ENCODE measurements at regions not wholly inside any gene's neighbourhood (a gene's known extent, or its start where the extent isn't known, plus 50 kb on each side); places are given as distances from the start of the nearest gene placed in this dataset.

- no peak for TF ChIP-seq CTCF (IDR thresholded peaks at IDR 0.05 in 8 of 11, conservative IDR thresholded peaks at IDR 0.05 in 3 of 11)
- no peak for TF ChIP-seq POLR2A (IDR thresholded peaks at IDR 0.05)
These were observed 99.8 kb downstream of the ATPSCKMT start for GRCh38 chr5:10149911-10150310.
